ENCODE measurements at regions not wholly inside any gene's neighbourhood (a gene's known extent, or its start where the extent isn't known, plus 50 kb on each side); places are given as distances from the start of the nearest gene placed in this dataset.

DNA sequence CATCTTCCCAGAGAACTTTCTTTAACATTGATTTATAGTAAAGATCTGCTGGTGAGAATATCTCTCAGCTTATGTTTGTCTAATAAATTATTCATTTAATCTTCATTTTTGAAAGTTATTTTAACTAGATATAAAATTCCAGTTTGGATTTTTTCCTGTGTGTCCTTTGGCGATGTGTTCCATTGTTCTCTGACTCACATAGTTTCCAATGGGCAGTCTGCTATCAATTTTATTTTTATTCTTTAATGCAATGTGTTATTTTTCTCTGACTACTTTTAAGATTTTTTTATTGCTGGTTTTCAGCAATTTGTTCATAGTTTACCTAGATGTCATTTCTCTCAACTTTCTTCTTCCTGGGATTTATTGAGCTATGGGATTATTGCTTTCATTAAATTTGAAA, 325.2 kb upstream of the POGK start:
- FAIRE-seq, result no peak
- no peak for DNase-seq (ENCODE audit: insufficient read length, low spot score)

GRCh38 chr1:166527752-166528151, 311.5 kb upstream of the POGK start:
- DNase-seq (ENCODE audit: insufficient read length, low spot score) (no peak), FAIRE-seq (no peak)
- TF ChIP-seq POLR2AphosphoS5 (IDR thresholded peaks at IDR 0.05; ENCODE audit: low read depth, low read length) (no peak), POU2F2 (IDR thresholded peaks at IDR 0.05; ENCODE audit: low read depth, low read length) (no peak)

More for the DNA sequence above, 325.2 kb upstream of the POGK start:
- TF ChIP-seq TAF1 (IDR thresholded peaks at IDR 0.05; ENCODE audit: low read depth, low read length) (no peak), POLR2AphosphoS5 (IDR thresholded peaks at IDR 0.05; ENCODE audit: low read depth, low read length) (no peak), PAX5 (IDR thresholded peaks at IDR 0.05; ENCODE audit: insufficient read depth, low read length, severe bottlenecking) (no peak), SPI1 (IDR thresholded peaks at IDR 0.05; ENCODE audit: low read depth, low read length) (no peak), POLR2A (IDR thresholded peaks at IDR 0.05; ENCODE audit: low read depth, low read length) (no peak), POU2F2 (IDR thresholded peaks at IDR 0.05; ENCODE audit: low read depth, low read length) (no peak)

GRCh38 chr1:166538646-166539045, 300.6 kb upstream of the POGK start:
- TF ChIP-seq TAF1 (IDR thresholded peaks at IDR 0.05; ENCODE audit: low read depth, low read length), result no peak
- no peak for TF ChIP-seq PAX5 (IDR thresholded peaks at IDR 0.05; ENCODE audit: insufficient read depth, low read length, severe bottlenecking)
- no peak for TF ChIP-seq POLR2AphosphoS5 (IDR thresholded peaks at IDR 0.05; ENCODE audit: low read depth, low read length)
- no peak for TF ChIP-seq POU2F2 (IDR thresholded peaks at IDR 0.05; ENCODE audit: low read depth, low read length)
- TF ChIP-seq SPI1 (IDR thresholded peaks at IDR 0.05; ENCODE audit: low read depth, low read length), result no peak
- TF ChIP-seq POLR2A (IDR thresholded peaks at IDR 0.05; ENCODE audit: low read depth, low read length), result no peak
- no peak for DNase-seq (ENCODE audit: insufficient read length, low spot score)
- no peak for FAIRE-seq

- DNase-seq (ENCODE audit: insufficient read length, low spot score) (no peak), FAIRE-seq (no peak)
- no peak for TF ChIP-seq TAF1 (IDR thresholded peaks at IDR 0.05; ENCODE audit: low read depth, low read length)
- no peak for TF ChIP-seq PAX5 (IDR thresholded peaks at IDR 0.05; ENCODE audit: insufficient read depth, low read length, severe bottlenecking)
- TF ChIP-seq POLR2AphosphoS5 (IDR thresholded peaks at IDR 0.05; ENCODE audit: low read depth, low read length), result no peak
- TF ChIP-seq SPI1 (IDR thresholded peaks at IDR 0.05; ENCODE audit: low read depth, low read length), result no peak
- no peak for TF ChIP-seq POLR2A (IDR thresholded peaks at IDR 0.05; ENCODE audit: low read depth, low read length)
- TF ChIP-seq POU2F2 (IDR thresholded peaks at IDR 0.05; ENCODE audit: low read depth, low read length), result no peak
Observed at GRCh38 chr1:166544036-166544435, 295.2 kb upstream of the POGK start.

DNA sequence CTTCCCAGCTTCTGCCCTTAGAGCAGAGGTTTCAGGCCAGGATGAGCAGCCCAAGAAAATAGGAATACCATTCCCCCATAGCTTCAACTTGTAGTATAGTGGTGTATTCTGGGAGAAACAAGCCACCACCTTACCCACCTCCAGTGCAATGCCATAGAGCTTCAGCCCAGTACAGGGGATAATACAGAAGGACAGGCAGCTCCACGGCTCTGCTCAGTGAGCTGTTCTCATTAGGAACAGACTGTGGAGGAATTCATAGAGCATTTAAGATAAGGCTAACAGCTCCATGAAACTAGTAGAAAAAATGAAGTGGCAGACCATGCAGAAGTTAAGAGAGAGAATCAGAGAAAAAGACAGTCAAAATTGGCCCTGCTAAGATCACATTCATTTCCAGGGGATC, 294.7 kb upstream of the POGK start:
- no peak for FAIRE-seq
- TF ChIP-seq POLR2A (IDR thresholded peaks at IDR 0.05; ENCODE audit: low read depth, low read length) (no peak), POU2F2 (IDR thresholded peaks at IDR 0.05; ENCODE audit: low read depth, low read length) (no peak), TAF1 (IDR thresholded peaks at IDR 0.05; ENCODE audit: low read depth, low read length) (no peak), SPI1 (IDR thresholded peaks at IDR 0.05; ENCODE audit: low read depth, low read length) (no peak), POLR2AphosphoS5 (IDR thresholded peaks at IDR 0.05; ENCODE audit: low read depth, low read length) (no peak), PAX5 (IDR thresholded peaks at IDR 0.05; ENCODE audit: insufficient read depth, low read length, severe bottlenecking) (no peak)
- DNase-seq (ENCODE audit: insufficient read length, low spot score), result no peak

GRCh38 chr1:166552706-166553105, 286.6 kb upstream of the POGK start:
- no peak for TF ChIP-seq PAX5 (IDR thresholded peaks at IDR 0.05; ENCODE audit: insufficient read depth, low read length, severe bottlenecking)
- no peak for TF ChIP-seq POLR2A (IDR thresholded peaks at IDR 0.05; ENCODE audit: low read depth, low read length)
- no peak for TF ChIP-seq SPI1 (IDR thresholded peaks at IDR 0.05; ENCODE audit: low read depth, low read length)
- no peak for TF ChIP-seq POLR2AphosphoS5 (IDR thresholded peaks at IDR 0.05; ENCODE audit: low read depth, low read length)
- TF ChIP-seq POU2F2 (IDR thresholded peaks at IDR 0.05; ENCODE audit: low read depth, low read length), result no peak
- TF ChIP-seq TAF1 (IDR thresholded peaks at IDR 0.05; ENCODE audit: low read depth, low read length), result no peak
- no peak for DNase-seq (ENCODE audit: insufficient read length, low spot score)
- no peak for FAIRE-seq

DNA sequence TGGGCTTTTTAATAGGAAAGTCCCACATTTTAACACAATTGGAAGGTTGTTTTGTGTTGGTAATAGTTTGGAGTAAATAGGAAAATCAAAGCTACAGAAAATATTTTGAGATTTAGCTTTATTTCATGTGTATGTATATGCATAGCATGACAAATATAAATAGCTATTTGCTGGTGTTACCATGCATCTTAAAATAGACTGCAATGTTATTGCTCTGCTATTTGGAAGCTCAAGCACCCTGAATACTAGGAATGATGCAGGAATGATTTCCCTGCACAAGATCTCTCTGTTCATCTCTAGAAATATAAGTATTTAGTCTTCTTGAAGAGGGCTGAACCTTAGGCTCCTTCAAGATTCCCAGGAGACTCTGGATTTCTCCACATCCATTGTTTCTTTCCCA, 268.3 kb upstream of the POGK start:
- TF ChIP-seq TAF1 (IDR thresholded peaks at IDR 0.05; ENCODE audit: low read depth, low read length) (no peak), POU2F2 (IDR thresholded peaks at IDR 0.05; ENCODE audit: low read depth, low read length) (no peak), PAX5 (IDR thresholded peaks at IDR 0.05; ENCODE audit: insufficient read depth, low read length, severe bottlenecking) (no peak)
- FAIRE-seq, result no peak
- DNase-seq (ENCODE audit: insufficient read length, low spot score), result no peak

GRCh38 chr1:166573199-166573598, 266.1 kb upstream of the POGK start:
- no peak for DNase-seq (ENCODE audit: insufficient read length, low spot score)

DNA sequence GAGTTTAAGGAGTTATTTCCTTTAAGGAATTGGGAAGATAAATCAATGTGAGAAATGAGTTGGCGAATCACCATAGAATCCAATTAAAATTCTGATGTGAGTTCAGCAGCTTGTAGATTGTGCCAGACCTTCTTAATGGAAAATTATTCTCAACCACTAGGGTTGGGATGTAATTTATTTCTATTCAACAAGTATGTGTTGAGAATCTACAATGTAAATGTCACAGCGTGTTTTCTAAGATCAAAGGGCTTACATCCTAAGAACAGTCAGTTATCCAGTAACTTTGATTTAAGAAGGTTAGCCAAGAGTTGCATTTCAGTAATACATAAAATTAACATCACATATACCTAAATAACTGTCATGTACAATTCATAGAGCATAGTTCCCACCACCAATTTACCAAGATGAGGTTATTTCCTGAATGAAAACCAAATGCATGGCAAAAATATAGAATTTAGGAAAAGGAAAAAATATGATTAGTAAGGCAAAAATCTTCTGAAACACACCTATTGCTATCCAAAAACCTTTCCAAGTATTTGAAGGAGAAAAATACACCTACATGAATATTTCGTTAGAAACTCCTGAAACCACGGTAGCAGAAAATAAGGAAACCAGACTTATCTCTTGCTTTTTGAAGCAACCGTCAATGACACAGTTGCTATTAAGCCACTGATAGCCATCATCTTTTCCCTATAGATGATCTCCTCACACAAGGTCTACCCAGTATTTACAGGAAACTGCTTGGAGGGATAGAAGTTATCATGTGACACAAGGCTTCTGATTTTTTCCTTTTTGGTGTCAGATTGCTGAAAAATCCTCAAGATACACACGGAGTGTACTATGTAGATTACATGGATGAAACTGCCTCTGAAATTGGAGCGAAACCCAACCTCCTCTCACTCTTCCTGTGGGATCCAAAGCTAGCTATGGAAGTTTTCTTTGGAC, 259.4 kb upstream of the POGK start:
- no peak for DNase-seq (ENCODE audit: insufficient read length, low spot score)
- TF ChIP-seq SPI1 (IDR thresholded peaks at IDR 0.05; ENCODE audit: low read depth, low read length), result no peak
- no peak for TF ChIP-seq PAX5 (IDR thresholded peaks at IDR 0.05; ENCODE audit: insufficient read depth, low read length, severe bottlenecking)
- TF ChIP-seq POU2F2 (IDR thresholded peaks at IDR 0.05; ENCODE audit: low read depth, low read length), result no peak
- TF ChIP-seq POLR2AphosphoS5 (IDR thresholded peaks at IDR 0.05; ENCODE audit: low read depth, low read length), result no peak
- TF ChIP-seq TAF1 (IDR thresholded peaks at IDR 0.05; ENCODE audit: low read depth, low read length), result no peak
- TF ChIP-seq POLR2A (IDR thresholded peaks at IDR 0.05; ENCODE audit: low read depth, low read length), result no peak
- no peak for FAIRE-seq

More at GRCh38 chr1:166573199-166573598, 266.1 kb upstream of the POGK start:
- FAIRE-seq, result no peak
- no peak for TF ChIP-seq POU2F2 (IDR thresholded peaks at IDR 0.05; ENCODE audit: low read depth, low read length)
- no peak for TF ChIP-seq POLR2AphosphoS5 (IDR thresholded peaks at IDR 0.05; ENCODE audit: low read depth, low read length)
- no peak for TF ChIP-seq SPI1 (IDR thresholded peaks at IDR 0.05; ENCODE audit: low read depth, low read length)
- no peak for TF ChIP-seq PAX5 (IDR thresholded peaks at IDR 0.05; ENCODE audit: insufficient read depth, low read length, severe bottlenecking)
- no peak for TF ChIP-seq POLR2A (IDR thresholded peaks at IDR 0.05; ENCODE audit: low read depth, low read length)
- TF ChIP-seq TAF1 (IDR thresholded peaks at IDR 0.05; ENCODE audit: low read depth, low read length), result no peak

- no peak for DNase-seq (ENCODE audit: insufficient read length, low spot score)
- TF ChIP-seq POU2F2 (IDR thresholded peaks at IDR 0.05; ENCODE audit: low read depth, low read length) (no peak), SPI1 (IDR thresholded peaks at IDR 0.05; ENCODE audit: low read depth, low read length) (no peak), TAF1 (IDR thresholded peaks at IDR 0.05; ENCODE audit: low read depth, low read length) (no peak), POLR2A (IDR thresholded peaks at IDR 0.05; ENCODE audit: low read depth, low read length) (no peak), PAX5 (IDR thresholded peaks at IDR 0.05; ENCODE audit: insufficient read depth, low read length, severe bottlenecking) (no peak), POLR2AphosphoS5 (IDR thresholded peaks at IDR 0.05; ENCODE audit: low read depth, low read length) (no peak)
- FAIRE-seq, result no peak
Observed at GRCh38 chr1:166588741-166589140, 250.5 kb upstream of the POGK start.
